Type B pancreatic cell (in vitro differentiated cells): ENCODE measurements at regions not wholly inside any gene's neighbourhood (a gene's known extent, or its start where the extent isn't known, plus 50 kb on each side); places are given as distances from the start of the nearest gene placed in this dataset.

Experiments
- DNase-seq: peaks from one replicate; pipeline ENCODE4 v3.0.0; 2021; ENCODE audit warnings: mixed read lengths; ENCODE audit not compliant: unreplicated experiment; ENCODE audit errors: extremely low spot score
- H3K27ac Mint-ChIP-seq: 2 replicates; pipeline ENCODE4 v1.8.0; 2021; ENCODE audit warnings: mild to moderate bottlenecking, mixed read lengths
- H3K27me3 Mint-ChIP-seq: 2 replicates; pipeline ENCODE4 v1.8.0; 2021; ENCODE audit warnings: mixed read lengths
- H3K36me3 Mint-ChIP-seq: 2 replicates; pipeline ENCODE4 v1.8.0; 2021; ENCODE audit warnings: mixed read lengths
- H3K4me1 Mint-ChIP-seq: one replicate; pipeline ENCODE4 v1.8.0; 2021; ENCODE audit warnings: mixed read lengths; ENCODE audit not compliant: unreplicated experiment
- H3K4me3 Mint-ChIP-seq: 2 replicates; pipeline ENCODE4 v1.8.0; 2021; ENCODE audit warnings: mild to moderate bottlenecking, mixed read lengths
- H3K9me3 Mint-ChIP-seq: 2 replicates; pipeline ENCODE4 v1.8.0; 2021; ENCODE audit warnings: mixed read lengths
- CTCF ChIP-seq: fragments of 200-600 bp; sonication (generic); conservative IDR thresholded peaks from 2 replicates; pipeline ENCODE4 v1.5.0; 2021; ENCODE audit warnings: antibody characterized with exemption, mild to moderate bottlenecking

GRCh38 chr6:156379392-156380289, 397.5 kb upstream of the ARID1B start:
- Mint-ChIP-seq H3K4me3 (no peak overlapping the region), H3K4me1 (peaks cover 14% of the 10 kb centered on the region), H3K36me3 (no peaks in the 10 kb centered on the region), H3K9me3 (no peaks in the 10 kb centered on the region), H3K27ac (no peak overlapping the region), H3K27me3 (no peaks in the 10 kb centered on the region)
- DNase-seq: no peak
- no peak for TF ChIP-seq CTCF

DNA sequence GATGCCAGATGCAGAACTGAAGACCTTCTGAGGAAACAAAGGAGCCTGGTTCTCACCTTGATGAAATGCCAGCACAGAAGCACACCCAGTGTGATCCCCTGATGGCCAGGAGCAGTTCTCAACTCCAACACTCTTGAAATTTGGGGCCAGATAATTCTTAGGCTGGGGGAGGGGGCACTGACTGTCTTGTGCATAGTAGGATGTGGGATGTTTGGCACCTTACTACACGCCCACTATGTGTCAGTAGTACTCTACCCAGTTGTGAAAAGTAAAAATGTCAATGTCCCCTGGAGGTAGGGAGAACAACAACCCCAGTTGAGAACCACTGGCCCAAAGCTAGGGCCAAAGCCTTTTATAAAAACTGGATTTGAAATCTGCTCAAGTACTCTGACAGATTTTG, 398.3 kb upstream of the ARID1B start:
- H3K4me1 Mint-ChIP-seq: peaks cover 14% of the 10 kb centered on the region
- no peaks in the 10 kb centered on the region for H3K9me3 Mint-ChIP-seq
- no peaks in the 10 kb centered on the region for H3K36me3 Mint-ChIP-seq
- TF ChIP-seq CTCF: no peak
- H3K4me3 Mint-ChIP-seq: no peak overlapping the region
- H3K27ac Mint-ChIP-seq: no peak overlapping the region
- DNase-seq: no peak
- no peaks in the 10 kb centered on the region for H3K27me3 Mint-ChIP-seq

- DNase-seq: no peak
- TF ChIP-seq CTCF: no peak
- Mint-ChIP-seq H3K4me3 (no peak overlapping the region), H3K36me3 (no peaks in the 10 kb centered on the region), H3K27me3 (no peaks in the 10 kb centered on the region), H3K27ac (no peak overlapping the region), H3K4me1 (peaks cover 14% of the 10 kb centered on the region), H3K9me3 (no peaks in the 10 kb centered on the region)
Observed at GRCh38 chr6:156376091-156376490, 401.1 kb upstream of the ARID1B start.

DNA sequence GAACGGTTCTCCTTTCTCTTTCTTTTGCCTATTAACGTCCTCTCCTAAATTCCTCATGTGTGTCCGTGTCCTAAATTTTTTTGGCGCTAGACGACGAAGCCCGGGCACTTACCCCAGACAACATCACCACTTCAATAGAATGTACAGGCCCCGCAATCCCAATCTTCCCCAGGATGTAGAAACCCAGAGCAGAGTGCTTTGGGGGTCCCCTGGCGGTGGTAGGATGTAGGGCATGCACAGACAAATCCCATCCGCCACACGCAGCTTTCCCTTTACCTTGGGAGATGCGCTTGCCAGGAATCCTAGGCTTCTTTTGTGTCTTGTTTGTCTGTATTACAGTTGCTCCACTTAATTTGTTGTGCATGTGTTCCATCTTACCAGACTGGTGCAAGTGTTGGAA, 417.3 kb upstream of the ARID1B start:
- no peaks in the 10 kb centered on the region for H3K4me1 Mint-ChIP-seq
- peak; percentile 36 for TF ChIP-seq CTCF
- DNase-seq: no peak
- H3K9me3 Mint-ChIP-seq: peaks cover 9% of the 10 kb centered on the region
- no peaks in the 10 kb centered on the region for H3K36me3 Mint-ChIP-seq
- H3K27me3 Mint-ChIP-seq: no peaks in the 10 kb centered on the region
- H3K27ac Mint-ChIP-seq: no peak overlapping the region
- H3K4me3 Mint-ChIP-seq: no peak overlapping the region

DNA sequence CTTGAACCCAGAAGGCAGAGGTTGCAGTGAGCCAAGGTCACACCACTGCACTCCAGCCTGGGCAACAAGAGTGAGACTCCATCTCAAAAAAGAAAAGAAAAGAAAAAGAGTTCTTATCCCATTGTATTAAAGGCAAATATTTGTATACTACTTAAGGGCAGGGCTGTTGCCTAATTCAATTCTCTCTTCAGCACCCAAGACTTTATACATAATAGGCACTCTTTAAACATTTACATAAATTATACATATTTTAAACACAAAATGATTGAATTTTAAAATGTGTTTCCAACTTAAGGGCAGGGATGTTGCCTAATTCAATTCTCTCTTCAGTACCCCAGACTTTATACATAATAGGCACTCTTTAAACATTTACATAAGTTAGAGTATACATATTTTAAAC, 424.3 kb upstream of the ARID1B start:
- Mint-ChIP-seq H3K4me3 (no peak overlapping the region), H3K36me3 (no peaks in the 10 kb centered on the region), H3K4me1 (peaks cover 6% of the 10 kb centered on the region), H3K27me3 (no peaks in the 10 kb centered on the region), H3K9me3 (no peaks in the 10 kb centered on the region), H3K27ac (no peak overlapping the region)
- no peak for TF ChIP-seq CTCF
- DNase-seq: no peak
